SK-MEL-5 (cell line): ENCODE measurements at regions not wholly inside any gene's neighbourhood (a gene's known extent, or its start where the extent isn't known, plus 50 kb on each side); places are given as distances from the start of the nearest gene placed in this dataset.
A peak's percentile ranks its signal among the peaks of the same experiment; 100 is the strongest.

ENCODE experiments used
- DNase-seq: peaks from one replicate; pipeline ENCODE4 v3.0.0-alpha.2; 2016; ENCODE audit warnings: low read depth, low spot score
- in situ Hi-C: cut with HindIII; loops from 2 replicates; pipeline ENCODE4 v1.10.0; 2016; ENCODE audit warnings: low sequenced_read_pairs, high pct_unique_total_duplicates, low pct_unique_long_range_greater_than_20kb

DNA sequence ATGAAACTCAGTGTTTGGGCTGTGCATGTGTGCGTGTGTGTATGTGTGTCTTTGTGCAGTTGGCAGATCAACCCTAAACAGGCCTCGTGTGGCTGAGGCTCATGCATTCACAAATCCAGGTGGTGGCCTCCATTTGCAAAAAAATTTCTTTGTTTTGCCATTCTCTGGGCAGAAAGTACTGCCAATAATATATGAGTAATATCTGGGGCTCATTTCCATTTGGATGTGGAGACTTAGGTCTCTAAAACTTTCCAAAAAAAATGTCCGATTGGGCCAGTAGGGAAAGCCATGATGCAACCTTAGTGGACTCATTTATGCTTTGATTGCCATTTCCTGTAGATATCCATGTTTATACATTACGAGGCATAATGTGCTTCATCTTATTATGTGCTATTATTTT, 77.9 kb upstream of the RPS23 start:
- in situ Hi-C loops, result no loop called here
- no peak for DNase-seq

GRCh38 chr5:82355496-82355895, 77.3 kb upstream of the RPS23 start:
- in situ Hi-C loops, result no loop called here
- DNase-seq, result no peak

- in situ Hi-C loops, result no loop called here
- no peak for DNase-seq
Measured at GRCh38 chr5:82355053-82355452, 76.9 kb upstream of the RPS23 start.

GRCh38 chr5:82354543-82354942, 76.4 kb upstream of the RPS23 start:
- in situ Hi-C loops, result no loop called here
- DNase-seq, result no peak

DNA sequence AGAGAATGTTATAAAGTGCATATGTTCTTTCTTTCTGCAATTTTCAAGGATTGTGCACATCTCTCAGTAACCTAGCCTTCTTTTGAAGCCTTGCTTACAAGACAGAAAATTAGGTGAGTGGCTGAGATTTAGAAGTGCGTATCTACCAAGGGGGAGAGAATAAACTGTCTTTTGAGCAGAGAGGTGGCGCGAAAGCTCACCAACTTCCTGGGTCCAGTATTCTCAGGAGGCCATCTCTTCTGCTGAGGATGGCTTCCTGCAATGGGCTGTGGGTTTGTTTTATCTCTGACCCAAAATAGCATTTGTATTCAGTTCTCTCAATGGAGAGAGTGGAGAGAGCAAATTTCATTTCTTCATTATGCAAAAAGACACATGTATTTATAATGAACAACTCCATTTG, 75.4 kb upstream of the RPS23 start:
- in situ Hi-C loops, result no loop called here
- DNase-seq, result no peak

DNA sequence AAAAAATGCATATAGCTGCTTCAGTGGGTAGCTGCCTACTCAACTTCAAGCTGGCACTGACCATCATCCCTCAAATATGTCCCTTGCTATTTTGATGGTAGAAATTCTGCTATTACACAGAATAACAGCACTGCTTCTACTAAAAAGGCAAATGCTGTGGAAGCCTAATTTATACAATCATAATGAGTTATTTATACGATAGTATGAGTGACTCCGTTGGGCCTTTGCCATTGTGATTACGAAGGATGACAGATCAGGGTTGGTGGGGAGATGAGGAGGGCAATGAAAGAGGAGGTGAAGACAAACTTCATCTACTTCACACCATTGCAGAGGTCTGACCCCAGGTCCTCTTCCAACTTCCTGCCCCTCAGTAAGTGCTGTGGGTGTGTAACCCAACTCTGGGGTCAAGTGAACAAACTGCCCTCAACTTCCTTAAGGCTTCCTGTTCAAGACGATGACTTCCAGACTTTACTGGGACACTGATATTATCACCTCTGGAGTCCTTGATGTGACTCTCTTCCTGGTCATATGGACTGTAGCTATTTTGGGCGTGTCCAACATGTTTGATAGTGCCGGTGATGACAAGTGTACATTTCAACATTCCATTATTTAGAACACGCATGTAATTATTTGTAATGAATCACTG, 74.1 kb upstream of the RPS23 start:
- DNase-seq, result no peak
- in situ Hi-C loops, result no loop called here

DNA sequence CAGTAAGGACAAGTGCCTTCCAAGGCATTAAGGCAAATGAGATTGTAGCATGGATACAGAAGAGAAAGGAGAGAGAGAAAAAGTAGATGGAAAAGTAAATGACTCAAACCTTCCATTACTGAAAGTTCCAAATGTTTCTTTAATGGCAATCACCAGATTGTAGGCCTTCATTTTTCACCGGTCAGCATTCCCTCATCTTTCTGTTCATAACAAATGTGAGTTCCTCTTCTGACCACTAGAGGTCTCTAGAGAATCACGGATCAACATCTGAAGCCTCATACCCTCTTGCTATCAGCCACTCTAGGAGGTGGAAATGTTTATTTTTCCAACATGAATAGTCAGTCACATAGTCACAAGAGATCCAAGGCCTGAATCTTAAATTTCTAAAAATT, 73.6 kb upstream of the RPS23 start:
- in situ Hi-C loops, result no loop called here

GRCh38 chr5:82351297-82351696, 73.1 kb upstream of the RPS23 start:
- in situ Hi-C loops, result no loop called here
- DNase-seq, result no peak

More for the DNA sequence above, 73.6 kb upstream of the RPS23 start:
- peak; percentile 83 for DNase-seq

DNA sequence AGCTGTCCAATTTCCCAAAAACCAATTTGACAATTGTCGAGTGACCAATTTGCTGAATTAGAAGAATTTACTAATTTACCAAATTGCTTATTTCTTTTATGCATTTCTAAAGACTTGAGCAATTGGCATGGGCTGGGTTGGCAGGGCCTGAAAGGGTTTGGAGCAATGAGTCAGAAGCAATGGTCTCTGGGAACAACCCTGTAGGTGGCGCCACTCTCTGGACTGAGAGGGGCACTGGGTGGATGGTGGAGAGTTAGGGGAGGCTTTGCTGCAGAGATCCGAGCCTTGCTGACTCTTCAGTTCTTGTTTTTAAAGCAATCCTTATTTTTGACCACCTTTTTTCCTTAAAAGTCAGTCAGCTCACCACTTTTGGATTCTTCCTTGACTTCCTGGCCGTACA, 71.5 kb upstream of the RPS23 start:
- DNase-seq, result peak; percentile 74
- in situ Hi-C loops, result no loop called here

DNA sequence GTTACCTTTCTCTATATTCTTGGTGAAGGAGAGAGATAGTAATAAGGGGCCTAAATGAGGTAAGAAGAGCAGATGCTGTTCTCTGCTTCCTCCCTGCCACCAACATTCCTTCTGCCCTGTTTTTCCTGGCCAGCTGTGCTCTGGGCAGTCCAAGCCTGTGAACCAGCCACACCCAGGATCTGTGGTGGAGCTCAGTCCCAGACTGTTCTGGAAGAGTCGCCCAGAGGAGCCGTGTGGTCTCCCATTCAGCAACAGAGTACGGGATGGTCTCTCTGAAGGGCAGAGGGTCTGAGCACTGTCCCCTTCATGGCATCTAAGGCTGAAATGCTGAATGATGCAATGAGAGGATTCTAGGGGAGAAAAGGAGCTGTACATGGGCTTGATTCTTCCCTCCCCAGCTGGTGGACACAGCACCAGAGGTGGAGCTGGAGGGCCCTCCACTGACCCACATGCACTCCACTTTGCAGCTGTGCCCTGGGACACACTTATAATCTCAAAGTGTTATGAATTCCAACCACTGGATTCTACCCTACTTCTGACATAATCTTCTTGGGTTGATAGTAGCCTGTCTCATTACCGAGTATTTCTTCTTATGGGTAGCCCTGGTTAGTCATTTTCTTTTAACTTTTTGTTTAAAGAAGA, 70.8 kb upstream of the RPS23 start:
- in situ Hi-C loops, result no loop called here
- DNase-seq, result no peak

DNA sequence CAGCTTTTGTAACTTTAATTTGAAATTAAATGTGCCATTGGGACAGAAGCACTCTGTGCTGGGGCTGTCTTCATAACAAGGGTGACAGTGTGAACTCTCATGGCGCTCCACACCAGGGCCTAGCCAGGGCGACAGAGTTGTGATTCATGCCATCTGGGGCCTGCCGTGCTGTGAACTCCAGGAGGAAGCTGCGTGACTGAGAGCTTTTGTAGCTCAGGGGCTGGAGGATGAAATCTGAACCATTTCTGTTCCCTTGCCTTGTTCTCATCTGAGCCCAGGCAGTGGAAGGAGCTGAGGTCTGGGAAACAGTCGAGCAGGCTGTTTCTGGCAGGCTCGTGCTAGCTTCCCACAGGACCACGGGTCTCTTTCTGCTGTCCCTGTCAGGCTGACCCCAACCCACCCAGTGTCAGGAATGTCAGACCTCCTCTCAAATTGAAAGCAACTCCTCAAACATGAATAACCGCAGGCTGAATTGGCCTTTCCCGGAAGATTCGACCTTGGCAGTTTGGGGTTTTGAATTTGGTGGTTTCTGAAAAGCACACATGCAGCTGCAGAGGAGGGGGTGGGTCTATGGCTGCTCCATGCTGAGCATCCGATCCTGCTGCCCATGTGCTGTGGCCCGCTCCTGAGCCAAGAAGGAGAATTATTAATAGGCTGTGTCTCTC, 69.2 kb upstream of the RPS23 start:
- in situ Hi-C loops, result no loop called here
- peak; percentile 33 for DNase-seq

DNA sequence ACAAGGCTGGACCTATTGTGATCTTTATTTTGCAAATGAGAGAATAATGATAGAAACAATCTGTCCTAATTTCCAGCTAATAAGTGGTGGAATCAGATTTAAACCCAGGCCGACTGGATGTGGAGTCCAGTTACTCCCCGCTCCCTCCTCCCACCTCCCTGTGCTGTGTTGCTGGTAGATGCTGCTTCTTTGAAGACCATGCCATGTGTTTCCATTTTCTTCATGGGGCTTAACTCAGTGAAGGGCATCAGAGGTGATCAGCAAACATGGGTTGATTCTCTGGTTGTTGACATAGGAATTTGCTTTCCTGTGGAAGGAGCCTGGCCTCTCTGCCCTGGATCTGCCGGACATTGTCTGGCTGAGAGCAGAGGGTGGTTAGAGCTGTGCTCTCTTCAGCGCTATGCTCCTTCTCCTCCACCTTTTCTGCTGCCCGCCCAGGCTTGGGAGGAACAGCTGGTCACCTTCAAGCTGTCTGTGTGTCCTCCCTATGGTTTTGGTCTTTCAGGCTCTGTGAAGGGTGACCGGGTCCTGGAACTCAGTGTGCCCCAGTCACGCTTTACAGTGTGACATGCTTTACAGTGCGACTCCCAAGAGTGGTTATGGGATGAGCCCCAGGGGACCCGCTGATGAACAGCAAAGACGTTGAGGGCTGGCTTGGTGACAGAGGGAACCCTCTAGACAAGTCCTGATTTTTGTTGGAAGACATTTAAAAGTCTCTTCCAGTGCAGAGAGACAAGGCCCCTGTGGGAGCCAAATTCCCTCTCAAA, 68.4 kb upstream of the RPS23 start:
- in situ Hi-C loops, result no loop called here
- no peak for DNase-seq

GRCh38 chr5:82345108-82345507, 67.0 kb upstream of the RPS23 start:
- in situ Hi-C loops, result no loop called here
- DNase-seq, result no peak

- DNase-seq, result no peak
- in situ Hi-C loops, result no loop called here
Measured at GRCh38 chr5:82341325-82341724, 63.2 kb upstream of the RPS23 start.

- in situ Hi-C loops, result no loop called here
- DNase-seq, result no peak
Measured at GRCh38 chr5:82340799-82341198, 62.6 kb upstream of the RPS23 start.

DNA sequence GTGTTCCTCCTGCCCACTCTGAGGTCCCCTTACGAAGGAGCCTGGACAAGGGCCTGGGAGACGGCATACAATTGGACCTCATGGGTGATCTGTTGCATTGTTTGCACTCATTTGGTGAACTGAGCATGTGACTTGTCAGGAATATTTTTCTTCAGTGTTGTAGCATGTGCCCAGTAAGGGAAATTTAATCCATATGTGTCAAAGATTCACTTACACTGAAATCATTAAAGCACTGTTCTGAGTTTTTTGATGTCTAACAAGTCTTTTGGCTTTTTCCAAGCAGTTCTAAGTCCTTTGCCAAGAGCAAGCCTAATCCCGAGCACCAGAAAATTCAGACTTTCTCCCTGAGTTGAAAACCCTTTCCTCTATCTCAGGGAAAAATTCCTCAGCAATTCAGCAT, 61.6 kb upstream of the RPS23 start:
- DNase-seq, result no peak
- in situ Hi-C loops, result no loop called here

GRCh38 chr5:82338771-82339373, 60.7 kb upstream of the RPS23 start:
- in situ Hi-C loops, result no loop called here
- DNase-seq, result no peak

DNA sequence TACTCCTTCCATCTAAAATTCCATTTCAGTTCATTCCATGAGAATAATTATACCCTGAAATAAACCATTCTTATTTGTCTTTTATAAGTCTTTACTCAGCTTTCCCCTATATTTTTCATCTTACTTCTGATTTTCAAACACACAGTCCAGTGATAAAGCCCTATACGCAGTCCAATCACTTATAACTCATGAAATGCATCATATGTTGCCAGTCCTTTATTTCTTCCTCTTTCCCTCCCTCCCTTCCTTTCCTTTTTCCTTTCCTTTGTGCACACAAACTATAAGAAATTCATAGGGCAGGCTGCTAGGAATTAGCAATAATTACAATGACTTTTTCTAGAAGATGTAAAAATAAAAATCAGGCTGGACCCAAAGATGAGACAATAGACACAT, 58.8 kb upstream of the RPS23 start:
- in situ Hi-C loops, result no loop called here
- no peak for DNase-seq
